Mammary epithelial cell (primary cell): ENCODE measurements at regions not wholly inside any gene's neighbourhood (a gene's known extent, or its start where the extent isn't known, plus 50 kb on each side); places are given as distances from the start of the nearest gene placed in this dataset.

Source experiments
- CTCF ChIP-seq, 2 donors: IDR thresholded peaks in 1 of 2; conservative IDR thresholded peaks in 1 of 2; 2 replicates each; pipeline ENCODE4 v1.5.1; 2011 to 2012; ENCODE audit warnings: inconsistent platforms in 2 of 2, low read length in 2 of 2, mild to moderate bottlenecking in 2 of 2, control low read depth in 1 of 2, low read depth in 1 of 2; ENCODE audit not compliant: insufficient read depth in 1 of 2; ENCODE audit errors: extremely low read depth in 1 of 2
- EZH2 ChIP-seq: IDR thresholded peaks from 2 replicates; pipeline ENCODE4 v1.6.1; 2012; ENCODE audit warnings: low read length, inconsistent platforms, borderline replicate concordance

DNA sequence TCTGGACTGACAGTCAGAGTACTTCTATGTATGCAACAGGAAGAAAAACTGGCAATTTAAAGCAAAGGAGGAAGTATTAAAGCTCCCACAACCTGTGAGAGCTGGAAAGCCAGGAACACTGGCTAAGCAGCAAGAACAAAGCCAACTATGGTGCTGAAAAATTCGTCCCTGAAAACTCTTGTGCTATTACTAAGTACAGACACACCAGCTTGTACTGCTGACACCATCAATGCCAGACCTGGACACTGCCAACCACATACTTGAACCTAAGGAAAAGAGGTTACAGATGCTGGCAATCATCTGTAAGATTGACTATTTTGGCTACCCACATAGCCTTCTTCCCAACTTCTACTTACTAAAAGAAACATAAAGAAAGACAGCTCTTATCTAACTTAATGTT lies 1110.6 kb downstream of the SORCS3 start:
- no peak for TF ChIP-seq CTCF (conservative IDR thresholded peaks at IDR 0.05 in 1 of 2, IDR thresholded peaks at IDR 0.05 in 1 of 2; ENCODE audit: extremely low read depth in 1 of 2, insufficient read depth in 1 of 2, low read depth in 1 of 2, low read length in 2 of 2)
- no peak for TF ChIP-seq EZH2
